Panc1 (cell line): ENCODE measurements at regions not wholly inside any gene's neighbourhood (a gene's known extent, or its start where the extent isn't known, plus 50 kb on each side); places are given as distances from the start of the nearest gene placed in this dataset.

Source experiments
- ATAC-seq: fragments of 200-7000 bp; cut with Tn5 transposase; 2 replicates; pipeline ENCODE4 v1.9.1; 2020; ENCODE audit warnings: mild to moderate bottlenecking, moderate library complexity
- BruUV-seq: library from RNA; stranded (reverse); fragments of 400-500 nt; replicated peaks from 2 replicates; lab custom pipeline; 2021; lab: Mats Ljungman, UMichigan
- CTCF ChIA-PET: fragments of 300-600 bp; sonication (Branson Sonifier 250); formaldehyde crosslinking; loops from one replicate; lab custom pipeline; 2022; ENCODE audit warnings: antibody characterized with exemption; lab: Charles Lee
- POLR2A ChIA-PET: fragments of 300-600 bp; sonication (Branson Sonifier 250); formaldehyde crosslinking; loops from one replicate; lab custom pipeline; 2022; ENCODE audit warnings: antibody characterized with exemption; lab: Charles Lee
- DNase-seq: peaks from one replicate; pipeline ENCODE4 v3.0.0-alpha.2; 2010; ENCODE audit warnings: low read depth, low spot score
- H3K27ac ChIP-seq: 2 replicates; pipeline ENCODE4 v1.5.1; 2011; ENCODE audit warnings: mild to moderate bottlenecking, low read length, inconsistent platforms
- H3K27me3 ChIP-seq: fragments of 200-500 bp; sonication (Bioruptor generic); 2 replicates; pipeline ENCODE4 v1.6.0; 2014; ENCODE audit warnings: low read length, inconsistent platforms; ENCODE audit not compliant: control insufficient read depth, insufficient read depth
- H3K36me3 ChIP-seq: fragments of 200-500 bp; sonication (Bioruptor generic); 2 replicates; pipeline ENCODE4 v1.5.1; 2014; ENCODE audit warnings: inconsistent platforms, mild to moderate bottlenecking, low read length, moderate library complexity; ENCODE audit not compliant: control insufficient read depth, insufficient read depth
- H3K4me1 ChIP-seq: 2 replicates; pipeline ENCODE4 v1.5.1; 2011; ENCODE audit warnings: inconsistent platforms, mild to moderate bottlenecking, low read length, moderate library complexity; ENCODE audit not compliant: control insufficient read depth, insufficient read depth
- H3K4me3 ChIP-seq, 2 experiments: 2 replicates each; pipeline ENCODE4 v1.5.1; 2011 to 2012; ENCODE audit warnings: low read depth in 2 of 2, low read length in 2 of 2, mild to moderate bottlenecking in 2 of 2, inconsistent platforms in 1 of 2, moderate library complexity in 1 of 2
- H3K9me3 ChIP-seq: fragments of 200-500 bp; sonication (Bioruptor generic); 2 replicates; pipeline ENCODE4 v1.5.1; 2014; ENCODE audit warnings: low read depth, mild to moderate bottlenecking, inconsistent platforms, low read length, moderate library complexity; ENCODE audit not compliant: control insufficient read depth, insufficient read depth
- CTCF ChIP-seq: fragments of 450-650 bp; IDR thresholded peaks from 2 replicates; pipeline ENCODE4 v1.5.1; 2017; ENCODE audit warnings: mild to moderate bottlenecking
- POLR2AphosphoS5 ChIP-seq: IDR thresholded peaks from 2 replicates; pipeline ENCODE4 v1.6.1; 2012; ENCODE audit warnings: mild to moderate bottlenecking, low read depth, low read length, moderate library complexity
- SIN3A ChIP-seq: IDR thresholded peaks from 2 replicates; pipeline ENCODE4 v1.6.1; 2012; ENCODE audit warnings: low read depth, mild to moderate bottlenecking, low read length, moderate library complexity, borderline replicate concordance; ENCODE audit not compliant: insufficient read depth
- TCF7L2 ChIP-seq: IDR thresholded peaks from 2 replicates; pipeline ENCODE4 v1.6.1; 2011; ENCODE audit warnings: mild to moderate bottlenecking, low read depth, low read length, inconsistent platforms
- in situ Hi-C: cut with HindIII; loops from 2 replicates; pipeline ENCODE4 v1.10.0; 2016; ENCODE audit warnings: low sequenced_read_pairs, low pct_unique_long_range_greater_than_20kb
- intact Hi-C: fragments of 100-400 bp; cut with micrococcal nuclease; formaldehyde crosslinking; loops from one replicate; pipeline ENCODE4 v1.10.0; 2022; ENCODE audit not compliant: unreplicated experiment
- TF ChIP-seq, protein P1 (sequence below), 2 experiments: IDR thresholded peaks; 2 replicates each; pipeline ENCODE4 v1.6.1; 2011 to 2012; ENCODE audit warnings: low read depth in 2 of 2, control low read depth in 1 of 2, low read length in 1 of 2, mild to moderate bottlenecking in 1 of 2, moderate library complexity in 1 of 2; ENCODE audit not compliant: insufficient read depth in 1 of 2

DNA sequence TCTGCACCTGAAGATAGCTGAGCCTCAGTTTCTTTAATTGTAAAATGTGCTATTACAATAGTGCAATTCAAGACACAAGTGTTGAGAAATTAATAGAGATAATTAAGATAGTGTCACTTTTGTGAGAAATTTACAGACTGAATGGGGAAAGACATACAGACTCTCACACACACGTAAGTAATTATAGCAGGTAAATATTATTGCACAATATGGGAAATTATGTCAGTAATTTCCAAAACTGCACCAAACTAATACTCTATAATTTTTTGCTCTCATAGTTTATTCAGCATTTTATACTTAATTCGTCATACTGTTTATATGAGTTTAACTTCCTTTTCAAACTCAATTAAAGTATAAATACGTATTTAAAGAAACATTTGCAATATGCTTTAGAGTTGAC lies 124.9 kb upstream of the GYPC start:
- TF ChIP-seq SIN3A (no peak), POLR2AphosphoS5 (no peak), TCF7L2 (no peak), CTCF (no peak)
- intact Hi-C loops (no loop called here), in situ Hi-C loops (no loop called here)
- ChIA-PET CTCF (no interaction called here), POLR2A (no interaction called here)
- Histone ChIP-seq H3K36me3 (no peaks in the 10 kb centered on the region), H3K9me3 (no peaks in the 10 kb centered on the region), H3K4me1 (no peaks in the 10 kb centered on the region), H3K27ac (no peak overlapping the region), H3K27me3 (no peaks in the 10 kb centered on the region), H3K4me3 (no peak overlapping the region)
- no TSS peak for BruUV-seq
- DNase-seq (no peak), ATAC-seq (no peak)

DNA sequence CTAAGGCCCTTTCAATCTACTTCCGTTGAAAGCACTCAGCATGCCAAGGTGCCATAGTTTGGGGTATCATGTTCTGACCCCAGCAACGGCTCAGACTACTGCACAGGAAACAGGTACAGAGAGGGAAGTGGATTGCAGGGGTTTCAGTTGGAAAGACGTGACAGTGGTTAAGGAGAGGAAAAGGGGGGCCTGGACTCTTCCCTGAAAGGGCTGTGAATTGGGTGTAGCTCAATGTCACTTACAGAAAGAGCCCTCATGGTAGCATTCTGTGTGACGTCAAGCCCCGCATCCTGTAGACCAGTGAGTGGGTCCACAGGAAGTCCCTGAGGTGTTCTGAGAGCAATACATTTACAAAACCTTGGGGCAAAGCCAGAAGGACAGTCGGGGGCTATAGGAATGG lies 121.5 kb upstream of the GYPC start:
- no peak overlapping the region for H3K27ac ChIP-seq
- CTCF ChIA-PET = no interaction called here
- no peaks in the 10 kb centered on the region for H3K9me3 ChIP-seq
- ATAC-seq (no peak), DNase-seq (no peak)
- POLR2A ChIA-PET = no interaction called here
- no peaks in the 10 kb centered on the region for H3K4me1 ChIP-seq
- TF ChIP-seq SIN3A (no peak), POLR2AphosphoS5 (no peak), TCF7L2 (no peak), CTCF (no peak)
- TF ChIP-seq, protein P1, sequence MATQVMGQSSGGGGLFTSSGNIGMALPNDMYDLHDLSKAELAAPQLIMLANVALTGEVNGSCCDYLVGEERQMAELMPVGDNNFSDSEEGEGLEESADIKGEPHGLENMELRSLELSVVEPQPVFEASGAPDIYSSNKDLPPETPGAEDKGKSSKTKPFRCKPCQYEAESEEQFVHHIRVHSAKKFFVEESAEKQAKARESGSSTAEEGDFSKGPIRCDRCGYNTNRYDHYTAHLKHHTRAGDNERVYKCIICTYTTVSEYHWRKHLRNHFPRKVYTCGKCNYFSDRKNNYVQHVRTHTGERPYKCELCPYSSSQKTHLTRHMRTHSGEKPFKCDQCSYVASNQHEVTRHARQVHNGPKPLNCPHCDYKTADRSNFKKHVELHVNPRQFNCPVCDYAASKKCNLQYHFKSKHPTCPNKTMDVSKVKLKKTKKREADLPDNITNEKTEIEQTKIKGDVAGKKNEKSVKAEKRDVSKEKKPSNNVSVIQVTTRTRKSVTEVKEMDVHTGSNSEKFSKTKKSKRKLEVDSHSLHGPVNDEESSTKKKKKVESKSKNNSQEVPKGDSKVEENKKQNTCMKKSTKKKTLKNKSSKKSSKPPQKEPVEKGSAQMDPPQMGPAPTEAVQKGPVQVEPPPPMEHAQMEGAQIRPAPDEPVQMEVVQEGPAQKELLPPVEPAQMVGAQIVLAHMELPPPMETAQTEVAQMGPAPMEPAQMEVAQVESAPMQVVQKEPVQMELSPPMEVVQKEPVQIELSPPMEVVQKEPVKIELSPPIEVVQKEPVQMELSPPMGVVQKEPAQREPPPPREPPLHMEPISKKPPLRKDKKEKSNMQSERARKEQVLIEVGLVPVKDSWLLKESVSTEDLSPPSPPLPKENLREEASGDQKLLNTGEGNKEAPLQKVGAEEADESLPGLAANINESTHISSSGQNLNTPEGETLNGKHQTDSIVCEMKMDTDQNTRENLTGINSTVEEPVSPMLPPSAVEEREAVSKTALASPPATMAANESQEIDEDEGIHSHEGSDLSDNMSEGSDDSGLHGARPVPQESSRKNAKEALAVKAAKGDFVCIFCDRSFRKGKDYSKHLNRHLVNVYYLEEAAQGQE (IDR thresholded peaks at IDR 0.05; ENCODE audit: insufficient read depth in 1 of 2, low read depth in 2 of 2, low read length in 1 of 2) = no peak
- H3K27me3 ChIP-seq = no peaks in the 10 kb centered on the region
- intact Hi-C loops (no loop called here), in situ Hi-C loops (no loop called here)
- no TSS peak for BruUV-seq
- H3K36me3 ChIP-seq = no peaks in the 10 kb centered on the region
- H3K4me3 ChIP-seq = no peak overlapping the region
